Naive thymus-derived CD8-positive, alpha-beta T cell (primary cell): ENCODE measurements at regions not wholly inside any gene's neighbourhood (a gene's known extent, or its start where the extent isn't known, plus 50 kb on each side); places are given as distances from the start of the nearest gene placed in this dataset.

Experiments used
- ATAC-seq, 2 donors: fragments of 150-1000 bp; cut with Tn5 transposase in 1 of 2; sonication (Bioruptor Pico), chemical (Tn5 transposase) in 1 of 2; 1 replicate in 1 of 2; 2 replicates in 1 of 2; pipeline ENCODE4 v1.10.0; 2021; ENCODE audit warnings: mild to moderate bottlenecking in 2 of 2, moderate library complexity in 2 of 2
- POLR2A ChIA-PET: fragments of 350-600 bp; sonication (Branson Sonifier 250); formaldehyde crosslinking; loops from one replicate; lab custom pipeline; 2021; ENCODE audit warnings: antibody characterized with exemption; lab: Charles Lee
- DNase-seq, 10 donors: peaks; one replicate each; pipeline versions ENCODE4 v3.0.0 to v3.0.0-alpha.2; 2020 to 2022
- H3K27ac Mint-ChIP-seq, 10 donors: one replicate each; pipeline ENCODE4 v1.8.0; 2020 to 2022; ENCODE audit warnings: mild to moderate bottlenecking in 10 of 10, mixed read lengths in 10 of 10, moderate library complexity in 4 of 10, inconsistent platforms in 1 of 10
- H3K27me3 Mint-ChIP-seq, 5 donors: one replicate each; pipeline ENCODE4 v1.8.0; 2021 to 2022; ENCODE audit warnings: mixed read lengths in 5 of 5
- H3K36me3 Mint-ChIP-seq, 3 donors: one replicate each; pipeline ENCODE4 v1.8.0; 2020 to 2022; ENCODE audit warnings: mixed read lengths in 3 of 3, mild to moderate bottlenecking in 2 of 3, inconsistent platforms in 1 of 3
- H3K4me1 Mint-ChIP-seq, 4 donors: one replicate each; pipeline ENCODE4 v1.8.0; 2021 to 2022; ENCODE audit warnings: mixed read lengths in 4 of 4
- H3K4me3 Mint-ChIP-seq, 10 donors: one replicate each; pipeline ENCODE4 v1.8.0; 2020 to 2022; ENCODE audit warnings: mild to moderate bottlenecking in 10 of 10, mixed read lengths in 10 of 10, moderate library complexity in 6 of 10, inconsistent platforms in 1 of 10
- H3K9me3 Mint-ChIP-seq, 9 donors: one replicate each; pipeline ENCODE4 v1.8.0; 2020 to 2022; ENCODE audit warnings: mixed read lengths in 9 of 9, mild to moderate bottlenecking in 3 of 9, inconsistent platforms in 1 of 9, moderate library complexity in 1 of 9

DNA sequence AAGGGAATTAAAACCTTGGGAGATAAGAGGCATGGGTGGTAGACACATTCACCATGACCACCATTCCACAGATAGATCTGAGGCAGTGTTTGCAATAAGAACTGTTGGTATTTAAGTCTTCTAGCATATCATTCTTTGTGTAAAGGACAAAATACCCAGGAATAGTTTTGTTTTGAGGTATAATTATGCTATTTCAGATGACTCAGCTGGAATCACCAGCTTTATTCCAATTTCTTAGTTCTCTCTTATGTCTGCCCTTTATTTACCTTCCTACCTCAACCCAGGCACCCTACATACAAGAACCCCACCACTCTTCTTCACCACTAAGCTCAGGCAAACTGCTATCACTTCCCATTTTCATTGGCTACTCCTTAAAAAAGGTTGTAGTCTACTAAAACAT, 94.7 kb upstream of the TRIO start:
- H3K4me3 Mint-ChIP-seq, result no peak overlapping the region
- DNase-seq (no peak), ATAC-seq (no peak)
- H3K9me3 Mint-ChIP-seq, result peaks cover 0 to 2% (median 0%) of the 10 kb centered on the region in 9 donors
- no peaks in the 10 kb centered on the region for H3K4me1 Mint-ChIP-seq
- peaks cover 8 to 13% (median 9%) of the 10 kb centered on the region in 5 donors for H3K27me3 Mint-ChIP-seq
- H3K36me3 Mint-ChIP-seq, result no peaks in the 10 kb centered on the region
- H3K27ac Mint-ChIP-seq, result no peak overlapping the region
- POLR2A ChIA-PET, result no interaction called here

DNA sequence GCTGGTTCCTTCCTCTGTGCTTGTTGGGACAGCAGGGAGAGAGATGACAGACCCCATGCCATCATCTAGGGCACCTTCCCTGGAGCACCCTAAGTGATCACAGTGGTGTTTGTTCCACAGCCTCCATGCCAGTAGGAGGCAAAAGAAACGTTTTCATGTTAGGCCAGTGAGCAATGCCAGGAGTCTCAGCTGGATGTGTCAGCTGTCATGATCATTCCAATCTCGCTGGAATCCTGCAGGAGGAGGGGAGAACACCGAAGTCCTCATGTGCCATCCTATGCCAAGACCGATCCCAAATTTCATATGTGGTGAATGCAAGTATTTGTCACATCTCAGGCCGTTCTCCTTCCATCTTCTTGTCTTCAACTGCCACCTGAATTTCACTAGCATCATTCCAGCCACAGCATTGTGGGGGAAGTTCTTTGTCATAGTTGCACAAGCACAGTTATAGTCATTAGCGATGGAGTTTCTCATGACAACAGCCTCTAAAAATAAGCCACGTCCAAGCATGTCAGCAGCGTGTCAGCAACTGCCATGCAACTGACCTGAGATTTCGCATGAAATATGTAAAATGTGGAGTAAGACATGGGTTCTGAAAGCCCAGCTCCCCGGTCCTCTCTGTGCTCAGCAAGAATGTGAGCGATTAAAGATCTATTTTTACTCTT, 97.2 kb upstream of the DNAH5 start:
- no peak for ATAC-seq
- Mint-ChIP-seq H3K4me3 (no peak overlapping the region), H3K36me3 (no peaks in the 10 kb centered on the region), H3K4me1 (no peaks in the 10 kb centered on the region), H3K27me3 (peaks cover 4 to 27% (median 9%) of the 10 kb centered on the region in 5 donors), H3K9me3 (no peaks in the 10 kb centered on the region), H3K27ac (no peak overlapping the region)
- no peak for DNase-seq
- POLR2A ChIA-PET, result no interaction called here

DNA sequence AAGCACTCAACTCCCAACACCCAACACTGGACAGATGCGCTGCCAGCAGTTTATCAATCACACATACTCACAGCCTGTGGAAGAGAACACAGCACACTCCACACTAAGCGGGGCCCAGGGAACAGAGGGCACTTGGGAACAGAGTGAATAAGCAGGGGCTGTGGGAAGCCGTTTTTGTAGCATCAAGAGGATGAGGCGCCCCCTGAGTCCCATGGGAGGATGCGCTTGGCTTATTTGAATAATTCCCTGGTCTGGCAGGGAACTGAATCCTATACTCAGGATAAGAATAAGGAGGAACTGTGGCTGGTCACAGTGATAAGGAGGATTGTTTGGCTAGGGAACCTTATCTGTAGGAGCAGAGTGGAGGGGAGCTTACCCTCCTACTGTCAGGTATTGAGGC, 96.1 kb upstream of the DNAH5 start:
- ATAC-seq (no peak), DNase-seq (no peak)
- H3K27me3 Mint-ChIP-seq, result peaks cover 5 to 22% (median 7%) of the 10 kb centered on the region in 5 donors
- no peak overlapping the region for H3K27ac Mint-ChIP-seq
- H3K4me3 Mint-ChIP-seq, result no peak overlapping the region
- no peaks in the 10 kb centered on the region for H3K9me3 Mint-ChIP-seq
- peaks cover 0 to 7% (median 3%) of the 10 kb centered on the region in 4 donors for H3K4me1 Mint-ChIP-seq
- POLR2A ChIA-PET, result no interaction called here
- H3K36me3 Mint-ChIP-seq, result no peaks in the 10 kb centered on the region

DNA sequence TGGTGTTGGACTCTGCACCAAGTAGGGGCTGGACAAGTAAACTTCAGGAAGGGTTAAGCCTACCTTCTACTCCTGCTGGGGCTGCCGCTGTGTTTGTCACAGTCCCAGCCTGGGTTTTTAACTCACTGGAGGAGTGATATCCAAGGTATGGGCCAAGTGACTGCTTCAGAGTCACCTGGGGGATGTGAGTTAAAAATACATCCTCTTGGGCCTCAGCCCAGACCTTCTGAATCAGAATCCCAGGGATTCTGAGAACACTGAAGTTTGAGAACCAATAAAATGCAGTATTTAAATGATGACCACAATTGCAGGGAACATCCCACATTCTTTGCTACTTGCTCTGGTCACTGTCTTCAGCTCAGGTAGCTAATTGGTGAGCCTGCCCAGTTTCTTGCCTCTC, 95.1 kb upstream of the DNAH5 start:
- POLR2A ChIA-PET, result no interaction called here
- no peak overlapping the region for H3K4me3 Mint-ChIP-seq
- no peaks in the 10 kb centered on the region for H3K36me3 Mint-ChIP-seq
- no peak for ATAC-seq
- no peak for DNase-seq
- no peaks in the 10 kb centered on the region for H3K9me3 Mint-ChIP-seq
- H3K27me3 Mint-ChIP-seq, result peaks cover 2 to 23% (median 10%) of the 10 kb centered on the region in 5 donors
- H3K27ac Mint-ChIP-seq, result no peak overlapping the region
- H3K4me1 Mint-ChIP-seq, result peaks cover 0 to 10% (median 6%) of the 10 kb centered on the region in 4 donors

DNA sequence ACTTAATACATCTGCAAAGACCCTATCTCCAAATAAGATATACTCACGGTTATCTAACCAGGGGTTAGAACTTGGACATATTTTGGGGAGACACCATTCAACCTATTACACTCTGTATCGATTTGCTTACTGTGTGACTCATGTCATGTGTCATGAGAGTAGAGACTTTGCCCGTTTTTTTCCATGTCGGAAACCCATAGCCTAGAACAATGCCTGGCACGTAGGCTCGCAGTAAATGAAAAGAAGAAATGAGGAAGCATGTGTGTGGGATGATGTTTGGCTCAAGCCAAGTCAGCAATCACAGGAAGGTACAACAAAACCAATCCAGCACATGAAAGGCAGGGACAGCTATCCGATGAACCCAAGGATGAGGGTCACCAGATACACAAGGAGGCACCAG, 94.6 kb upstream of the DNAH5 start:
- no peak for DNase-seq
- Mint-ChIP-seq H3K4me1 (peaks cover 0 to 10% (median 6%) of the 10 kb centered on the region in 4 donors), H3K36me3 (no peaks in the 10 kb centered on the region), H3K9me3 (peaks cover 0 to 4% (median 0%) of the 10 kb centered on the region in 9 donors), H3K27me3 (peaks cover 4 to 28% (median 10%) of the 10 kb centered on the region in 5 donors), H3K4me3 (no peak overlapping the region), H3K27ac (no peak overlapping the region)
- ATAC-seq, result no peak
- POLR2A ChIA-PET, result no interaction called here

DNA sequence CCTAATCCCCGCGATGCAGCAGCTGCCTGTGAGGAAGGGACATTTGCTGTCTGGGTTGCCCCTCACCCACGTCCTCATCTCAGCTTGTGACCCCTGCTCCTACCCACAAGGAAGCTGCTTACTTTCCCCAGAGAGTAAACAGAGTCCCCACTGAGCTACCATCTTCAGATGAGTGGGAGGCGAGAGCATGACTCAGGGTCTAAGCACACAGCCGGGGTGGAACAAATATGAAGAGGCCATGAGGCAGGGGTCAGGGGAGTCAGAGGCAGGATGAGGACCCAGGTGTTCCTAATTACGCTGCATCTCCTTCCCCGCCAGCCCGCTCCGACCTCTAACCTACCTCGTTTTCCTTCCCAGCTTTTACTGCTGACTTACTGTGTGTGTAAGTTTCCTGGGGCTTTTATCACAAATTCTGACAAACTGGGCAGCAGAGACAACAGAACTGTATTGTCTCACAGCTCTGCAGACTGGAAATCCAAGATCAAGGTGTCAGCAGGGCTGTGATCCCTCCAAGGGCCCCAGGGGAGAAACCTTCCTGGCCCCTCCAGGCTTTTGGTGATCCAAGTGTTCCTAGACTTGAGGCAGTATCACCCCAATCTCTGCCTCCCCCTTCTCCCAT, 94.0 kb upstream of the DNAH5 start:
- POLR2A ChIA-PET, result no interaction called here
- no peaks in the 10 kb centered on the region for H3K36me3 Mint-ChIP-seq
- H3K27ac Mint-ChIP-seq, result no peak overlapping the region
- H3K4me3 Mint-ChIP-seq, result no peak overlapping the region
- peaks cover 0 to 10% (median 6%) of the 10 kb centered on the region in 4 donors for H3K4me1 Mint-ChIP-seq
- peaks cover 4 to 30% (median 14%) of the 10 kb centered on the region in 5 donors for H3K27me3 Mint-ChIP-seq
- no peak for DNase-seq
- H3K9me3 Mint-ChIP-seq, result peaks cover 0 to 4% (median 0%) of the 10 kb centered on the region in 9 donors
- no peak for ATAC-seq

DNA sequence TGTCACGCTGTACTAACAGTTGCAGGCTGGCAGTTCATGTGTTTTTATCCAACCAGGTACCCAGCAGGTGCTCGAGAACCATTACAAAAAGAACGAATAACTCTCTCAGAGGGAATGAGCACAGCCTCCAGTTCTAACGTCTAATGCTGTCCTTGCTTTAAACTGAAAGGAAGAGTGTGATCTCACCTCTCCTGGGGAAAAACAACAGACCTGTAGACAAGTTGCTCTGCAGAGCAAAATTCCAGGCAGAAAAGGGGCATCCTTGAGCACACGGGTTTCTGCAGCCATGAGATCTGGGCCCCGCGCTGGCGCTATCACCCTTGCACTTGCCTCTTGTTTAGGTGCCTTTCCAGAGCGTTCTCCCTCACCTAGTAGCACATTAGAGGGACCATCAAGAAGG, 92.5 kb upstream of the DNAH5 start:
- peak overlapping the region in 1 of 10 donors; percentile 10 for H3K4me3 Mint-ChIP-seq
- POLR2A ChIA-PET, result no interaction called here

DNA sequence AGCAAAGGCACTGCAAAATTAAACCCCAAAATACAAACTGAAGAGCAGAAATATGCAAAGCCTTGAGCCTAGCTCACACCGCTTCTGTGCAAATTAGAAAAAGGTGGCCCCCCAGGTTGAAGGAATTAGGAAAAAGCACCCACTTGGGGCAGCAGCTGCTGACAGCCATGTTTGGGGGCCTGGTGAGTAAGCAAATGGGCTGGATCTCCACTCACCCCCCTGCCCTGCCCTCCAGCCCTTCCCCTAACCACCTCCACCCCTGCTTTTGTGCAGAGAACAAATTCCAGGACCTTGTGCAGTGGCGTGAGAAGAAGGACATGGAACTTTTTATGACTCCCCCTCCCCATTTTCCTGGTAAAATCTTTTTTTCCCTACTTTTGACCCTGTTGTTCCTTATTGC, 92.0 kb upstream of the DNAH5 start:
- peaks cover 0 to 4% (median 0%) of the 10 kb centered on the region in 9 donors for H3K9me3 Mint-ChIP-seq
- H3K4me3 Mint-ChIP-seq, result peak overlapping the region in 1 of 10 donors; percentile 10
- POLR2A ChIA-PET, result no interaction called here
- H3K36me3 Mint-ChIP-seq, result no peaks in the 10 kb centered on the region
- ATAC-seq, result no peak
- H3K4me1 Mint-ChIP-seq, result peaks cover 0 to 10% (median 6%) of the 10 kb centered on the region in 4 donors
- H3K27me3 Mint-ChIP-seq, result peaks cover 4 to 28% (median 14%) of the 10 kb centered on the region in 5 donors
- H3K27ac Mint-ChIP-seq, result no peak overlapping the region
- DNase-seq, result no peak

More for the DNA sequence above, 92.5 kb upstream of the DNAH5 start:
- H3K36me3 Mint-ChIP-seq, result no peaks in the 10 kb centered on the region
- H3K27ac Mint-ChIP-seq, result no peak overlapping the region
- no peak for ATAC-seq
- peaks cover 0 to 4% (median 0%) of the 10 kb centered on the region in 9 donors for H3K9me3 Mint-ChIP-seq
- peaks cover 0 to 10% (median 6%) of the 10 kb centered on the region in 4 donors for H3K4me1 Mint-ChIP-seq
- peaks cover 4 to 30% (median 14%) of the 10 kb centered on the region in 5 donors for H3K27me3 Mint-ChIP-seq
- DNase-seq, result no peak

DNA sequence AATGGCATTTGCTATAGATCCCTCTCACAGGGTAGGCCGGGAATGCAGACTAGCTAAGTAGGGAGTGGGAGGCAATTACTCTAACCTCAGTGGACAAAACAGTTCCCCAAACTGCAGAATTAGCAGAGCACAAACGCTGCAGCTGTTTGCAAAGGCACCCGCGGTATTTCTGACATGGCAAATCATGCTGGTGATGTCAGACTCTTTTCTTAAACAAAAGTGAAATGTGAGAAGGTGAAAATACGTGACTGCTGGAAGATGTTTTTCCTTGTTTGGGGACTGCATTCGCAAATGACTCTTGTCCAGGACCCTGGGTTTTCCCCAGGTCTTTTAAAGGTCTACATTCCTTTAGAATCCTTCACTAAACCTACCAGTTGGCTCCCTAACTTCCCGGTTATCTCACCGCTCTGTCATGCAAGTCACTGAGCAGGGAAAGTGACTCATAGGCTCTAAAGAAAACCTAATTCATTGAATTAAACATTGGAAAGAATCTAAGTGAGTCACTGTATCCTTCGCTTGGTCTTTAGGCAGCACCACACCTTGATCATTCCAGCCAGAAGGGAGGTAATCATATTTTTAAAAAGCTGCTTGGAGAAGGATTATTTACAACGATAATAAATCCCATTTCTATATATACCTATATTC, 91.5 kb upstream of the DNAH5 start:
- no peak for ATAC-seq
- Mint-ChIP-seq H3K27me3 (peaks cover 4 to 23% (median 12%) of the 10 kb centered on the region in 5 donors), H3K4me3 (peak overlapping the region in 1 of 10 donors; percentile 2), H3K4me1 (peaks cover 0 to 10% (median 6%) of the 10 kb centered on the region in 4 donors), H3K27ac (no peak overlapping the region), H3K36me3 (no peaks in the 10 kb centered on the region), H3K9me3 (peaks cover 0 to 4% (median 0%) of the 10 kb centered on the region in 9 donors)
- POLR2A ChIA-PET, result no interaction called here
- DNase-seq, result no peak

DNA sequence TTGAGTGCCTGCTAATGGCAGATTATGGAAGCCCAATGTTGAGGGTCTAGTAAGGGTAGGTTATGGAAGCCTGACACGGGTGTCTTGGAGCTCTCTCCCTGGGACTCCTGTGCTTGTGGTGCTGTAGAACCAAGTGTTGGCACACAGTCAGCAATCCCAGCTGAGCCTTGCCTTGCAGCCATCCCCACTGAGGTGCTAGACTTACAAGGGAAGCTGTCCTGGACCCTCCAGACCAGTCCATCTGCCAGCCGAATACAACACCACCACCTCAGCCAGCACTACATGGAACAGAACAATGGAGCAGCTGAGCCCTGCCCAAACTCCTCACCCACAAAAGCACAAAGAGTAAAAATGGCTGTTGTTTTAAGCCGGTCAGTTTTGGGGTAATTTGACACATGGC, 90.5 kb upstream of the DNAH5 start:
- peaks cover 4 to 26% (median 16%) of the 10 kb centered on the region in 5 donors for H3K27me3 Mint-ChIP-seq
- POLR2A ChIA-PET, result no interaction called here
- no peak overlapping the region for H3K4me3 Mint-ChIP-seq
- H3K36me3 Mint-ChIP-seq, result no peaks in the 10 kb centered on the region
- H3K27ac Mint-ChIP-seq, result no peak overlapping the region
- no peak for DNase-seq
- H3K9me3 Mint-ChIP-seq, result peaks cover 0 to 7% (median 0%) of the 10 kb centered on the region in 9 donors
- peaks cover 0 to 10% (median 6%) of the 10 kb centered on the region in 4 donors for H3K4me1 Mint-ChIP-seq
- ATAC-seq, result no peak

DNA sequence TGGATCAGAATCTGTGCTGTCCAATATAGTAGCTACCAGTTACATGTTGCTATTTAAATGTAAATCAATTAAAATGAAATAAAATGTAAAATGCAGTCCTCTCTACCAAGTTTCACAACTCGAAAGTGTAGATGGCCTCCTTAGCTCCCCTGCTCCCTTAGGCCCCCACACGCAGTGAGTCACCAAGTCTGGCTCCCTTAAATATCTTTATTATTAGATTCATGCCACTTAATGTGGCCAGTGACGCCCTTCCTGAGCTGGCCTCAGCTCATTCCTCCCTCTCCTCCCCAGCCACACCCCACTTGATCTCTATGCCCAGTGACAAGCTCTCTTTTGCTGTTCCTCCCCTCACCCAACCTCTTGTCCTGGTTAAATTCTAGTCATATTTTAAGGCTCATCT, 88.4 kb upstream of the DNAH5 start:
- Mint-ChIP-seq H3K36me3 (no peaks in the 10 kb centered on the region), H3K4me1 (peaks cover 0 to 10% (median 6%) of the 10 kb centered on the region in 4 donors), H3K27me3 (peaks cover 3 to 22% (median 15%) of the 10 kb centered on the region in 5 donors), H3K27ac (no peak overlapping the region), H3K4me3 (no peak overlapping the region), H3K9me3 (peaks cover 0 to 16% (median 5%) of the 10 kb centered on the region in 9 donors)
- POLR2A ChIA-PET, result no interaction called here
- DNase-seq, result no peak
- ATAC-seq, result no peak

DNA sequence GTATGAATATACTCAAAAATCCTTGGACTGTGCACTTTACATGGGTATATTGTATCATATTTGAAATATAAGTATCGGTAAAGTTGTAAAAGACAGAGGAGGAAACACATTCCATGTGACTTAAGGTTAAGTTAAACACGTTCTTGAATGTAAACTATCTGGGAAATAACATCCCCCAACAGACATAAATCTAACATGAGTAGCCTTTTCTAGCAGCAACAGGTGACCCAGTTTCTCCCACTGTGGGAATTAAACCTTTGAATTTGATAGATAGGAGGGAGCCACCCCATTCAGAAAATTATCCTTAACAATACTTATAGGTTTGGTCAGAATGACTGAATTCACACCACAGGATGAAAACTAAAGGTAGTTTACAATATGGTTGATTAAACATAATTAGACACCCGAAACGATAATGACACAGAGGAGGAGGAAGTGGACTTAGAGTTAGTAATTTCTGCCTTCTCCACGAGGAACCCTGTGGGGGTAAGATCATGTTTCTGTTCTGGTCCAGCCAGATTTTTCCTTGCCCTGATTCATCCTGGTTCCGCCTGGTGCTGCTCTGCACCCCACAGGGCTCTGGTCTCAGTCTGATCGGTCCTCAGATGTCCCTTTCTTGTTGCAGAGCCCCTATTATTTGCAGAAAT, 84.6 kb upstream of the DNAH5 start:
- DNase-seq, result no peak
- Mint-ChIP-seq H3K36me3 (no peaks in the 10 kb centered on the region), H3K4me1 (no peaks in the 10 kb centered on the region), H3K27ac (no peak overlapping the region), H3K9me3 (peaks cover 0 to 18% (median 6%) of the 10 kb centered on the region in 9 donors), H3K4me3 (no peak overlapping the region), H3K27me3 (peaks cover 2 to 16% (median 7%) of the 10 kb centered on the region in 5 donors)
- no peak for ATAC-seq
- POLR2A ChIA-PET, result no interaction called here
